ENCODE measurements at regions not wholly inside any gene's neighbourhood (a gene's known extent, or its start where the extent isn't known, plus 50 kb on each side); places are given as distances from the start of the nearest gene placed in this dataset.

DNA sequence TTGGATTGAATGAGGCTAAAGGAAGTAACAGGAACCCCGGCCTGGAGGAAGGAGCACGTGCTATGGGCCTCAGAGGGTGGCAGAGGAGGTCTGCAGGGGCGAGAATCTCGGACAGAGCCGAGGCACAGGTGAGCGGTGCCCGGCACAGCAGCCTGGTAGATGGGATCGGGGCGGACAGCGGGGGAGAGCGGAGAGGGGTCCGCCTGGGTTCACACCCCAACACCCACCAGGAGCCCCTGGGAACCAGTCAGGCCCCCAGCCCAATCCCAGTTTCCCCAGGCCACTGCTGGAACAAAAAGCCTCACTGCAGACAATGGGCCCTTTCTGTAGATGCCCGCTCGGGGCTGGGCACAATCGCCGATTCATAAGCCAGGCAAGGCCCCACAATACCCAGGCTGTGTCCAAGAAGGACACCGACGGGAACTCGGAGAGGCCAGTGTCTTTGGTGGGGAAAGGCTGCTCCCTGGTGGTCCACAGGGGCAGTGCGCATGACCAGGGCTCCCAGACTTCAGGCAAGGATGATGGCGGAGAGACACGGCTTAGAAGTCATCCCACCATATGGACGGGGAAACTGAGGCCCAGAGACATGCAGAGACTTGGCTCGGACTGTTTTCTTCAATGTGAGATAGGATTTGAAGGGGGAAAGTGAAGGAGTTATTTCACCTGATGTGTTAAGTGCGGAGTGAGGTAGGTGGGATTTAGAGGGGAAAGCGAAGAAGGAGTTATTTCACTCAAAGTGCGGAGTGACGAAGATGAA is 106.9 kb upstream of the GPR26 start (continued):
- TF ChIP-seq, protein P1, sequence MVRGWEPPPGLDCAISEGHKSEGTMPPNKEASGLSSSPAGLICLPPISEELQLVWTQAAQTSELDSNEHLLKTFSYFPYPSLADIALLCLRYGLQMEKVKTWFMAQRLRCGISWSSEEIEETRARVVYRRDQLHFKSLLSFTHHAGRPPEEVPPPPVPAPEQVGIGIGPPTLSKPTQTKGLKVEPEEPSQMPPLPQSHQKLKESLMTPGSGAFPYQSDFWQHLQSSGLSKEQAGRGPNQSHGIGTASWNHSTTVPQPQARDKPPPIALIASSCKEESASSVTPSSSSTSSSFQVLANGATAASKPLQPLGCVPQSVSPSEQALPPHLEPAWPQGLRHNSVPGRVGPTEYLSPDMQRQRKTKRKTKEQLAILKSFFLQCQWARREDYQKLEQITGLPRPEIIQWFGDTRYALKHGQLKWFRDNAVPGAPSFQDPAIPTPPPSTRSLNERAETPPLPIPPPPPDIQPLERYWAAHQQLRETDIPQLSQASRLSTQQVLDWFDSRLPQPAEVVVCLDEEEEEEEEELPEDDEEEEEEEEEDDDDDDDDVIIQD (CRISPR knock-in tag; IDR thresholded peaks at IDR 0.05; ENCODE audit: low read depth): no peak
- TF ChIP-seq HOXA5 (CRISPR knock-in tag; IDR thresholded peaks at IDR 0.05) (no peak), GTF2F1 (IDR thresholded peaks at IDR 0.05; ENCODE audit: low read length) (no peak), RFX1 (IDR thresholded peaks at IDR 0.05) (no peak), ARHGAP35 (CRISPR knock-in tag; IDR thresholded peaks at IDR 0.05; ENCODE audit: borderline replicate concordance) (no peak), ZNF841 (CRISPR knock-in tag; IDR thresholded peaks at IDR 0.05; ENCODE audit: borderline replicate concordance) (no peak), MEF2D (CRISPR knock-in tag; IDR thresholded peaks at IDR 0.05) (no peak), NCOR1 (IDR thresholded peaks at IDR 0.05; ENCODE audit: borderline replicate concordance, low read length) (no peak), GRHL1 (CRISPR knock-in tag; conservative IDR thresholded peaks at IDR 0.05) (no peak), ZSCAN9 (CRISPR knock-in tag; IDR thresholded peaks at IDR 0.05; ENCODE audit: borderline replicate concordance) (no peak), STAG1 (CRISPR knock-in tag; IDR thresholded peaks at IDR 0.05) (peak; percentile 99), ATF7 (IDR thresholded peaks at IDR 0.05) (no peak), ATF7 (CRISPR knock-in tag; IDR thresholded peaks at IDR 0.05) (no peak), CHD2 (IDR thresholded peaks at IDR 0.05; ENCODE audit: low read depth, low read length) (no peak), ZNF792 (CRISPR knock-in tag; IDR thresholded peaks at IDR 0.05) (no peak), FOXK2 (IDR thresholded peaks at IDR 0.05) (no peak), ZNF329 (CRISPR knock-in tag; IDR thresholded peaks at IDR 0.05; ENCODE audit: low read depth) (no peak), IRF2 (CRISPR knock-in tag; IDR thresholded peaks at IDR 0.05) (0 out of 2 replicates have a peak, but pooled peaks have one; percentile 16), CTCF (CRISPR knock-in tag; IDR thresholded peaks at IDR 0.05) (peak; percentile 97), ZNF598 (CRISPR knock-in tag; IDR thresholded peaks at IDR 0.05; ENCODE audit: borderline replicate concordance) (0 out of 2 replicates have a peak, but pooled peaks have one; percentile 71), MBD4 (IDR thresholded peaks at IDR 0.05; ENCODE audit: borderline replicate concordance, low read length) (no peak)
- TF ChIP-seq, protein P2, sequence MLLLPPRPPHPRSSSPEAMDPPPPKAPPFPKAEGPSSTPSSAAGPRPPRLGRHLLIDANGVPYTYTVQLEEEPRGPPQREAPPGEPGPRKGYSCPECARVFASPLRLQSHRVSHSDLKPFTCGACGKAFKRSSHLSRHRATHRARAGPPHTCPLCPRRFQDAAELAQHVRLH (CRISPR knock-in tag; IDR thresholded peaks at IDR 0.05; ENCODE audit: borderline replicate concordance, low read depth): 0 out of 2 replicates have a peak, but pooled peaks have one; percentile 37
- TF ChIP-seq, protein P3, sequence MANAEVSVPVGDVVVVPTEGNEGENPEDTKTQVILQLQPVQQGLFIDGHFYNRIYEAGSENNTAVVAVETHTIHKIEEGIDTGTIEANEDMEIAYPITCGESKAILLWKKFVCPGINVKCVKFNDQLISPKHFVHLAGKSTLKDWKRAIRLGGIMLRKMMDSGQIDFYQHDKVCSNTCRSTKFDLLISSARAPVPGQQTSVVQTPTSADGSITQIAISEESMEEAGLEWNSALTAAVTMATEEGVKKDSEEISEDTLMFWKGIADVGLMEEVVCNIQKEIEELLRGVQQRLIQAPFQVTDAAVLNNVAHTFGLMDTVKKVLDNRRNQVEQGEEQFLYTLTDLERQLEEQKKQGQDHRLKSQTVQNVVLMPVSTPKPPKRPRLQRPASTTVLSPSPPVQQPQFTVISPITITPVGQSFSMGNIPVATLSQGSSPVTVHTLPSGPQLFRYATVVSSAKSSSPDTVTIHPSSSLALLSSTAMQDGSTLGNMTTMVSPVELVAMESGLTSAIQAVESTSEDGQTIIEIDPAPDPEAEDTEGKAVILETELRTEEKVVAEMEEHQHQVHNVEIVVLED (CRISPR knock-in tag; IDR thresholded peaks at IDR 0.05; ENCODE audit: borderline replicate concordance): no peak

All from HepG2 (cell line).